Neural progenitor cell (in vitro differentiated cells): ENCODE measurements at regions not wholly inside any gene's neighbourhood (a gene's known extent, or its start where the extent isn't known, plus 50 kb on each side); places are given as distances from the start of the nearest gene placed in this dataset.

Experiments
- EZH2 ChIP-seq: fragments of 200-600 bp; sonication (generic); IDR thresholded peaks from 2 replicates; pipeline ENCODE4 v1.6.1; 2017; ENCODE audit warnings: antibody characterized with exemption, mild to moderate bottlenecking, moderate library complexity
- EZH2phosphoT487 ChIP-seq: fragments of 200-600 bp; sonication (generic); IDR thresholded peaks from 2 replicates; pipeline ENCODE4 v1.6.1; 2017; ENCODE audit warnings: antibody characterized with exemption
- TF ChIP-seq, protein P1 (sequence below): fragments of 200-600 bp; sonication (generic); IDR thresholded peaks from 2 replicates; pipeline ENCODE4 v1.5.1; 2017; ENCODE audit warnings: antibody characterized with exemption, mild to moderate bottlenecking

DNA sequence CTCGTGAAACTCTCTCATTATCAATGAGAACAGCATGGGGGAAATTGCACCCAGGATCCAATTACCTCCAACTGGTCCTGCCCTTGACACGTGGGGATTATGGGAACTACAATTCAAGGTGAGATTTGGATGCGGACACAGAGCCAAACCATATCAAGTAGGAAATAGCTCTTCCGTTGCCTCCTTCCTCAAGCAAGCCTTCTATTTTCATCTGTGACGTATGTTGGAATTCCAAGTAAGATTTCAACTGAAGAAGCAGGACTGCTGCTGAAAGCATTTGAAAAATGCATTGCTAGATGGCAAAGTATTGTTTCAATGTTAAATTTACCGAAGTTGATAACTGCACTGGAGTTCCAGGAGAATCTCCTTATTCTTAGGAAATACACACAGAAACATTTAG, 178.1 kb upstream of the GALNT17 start:
- TF ChIP-seq, protein P1, sequence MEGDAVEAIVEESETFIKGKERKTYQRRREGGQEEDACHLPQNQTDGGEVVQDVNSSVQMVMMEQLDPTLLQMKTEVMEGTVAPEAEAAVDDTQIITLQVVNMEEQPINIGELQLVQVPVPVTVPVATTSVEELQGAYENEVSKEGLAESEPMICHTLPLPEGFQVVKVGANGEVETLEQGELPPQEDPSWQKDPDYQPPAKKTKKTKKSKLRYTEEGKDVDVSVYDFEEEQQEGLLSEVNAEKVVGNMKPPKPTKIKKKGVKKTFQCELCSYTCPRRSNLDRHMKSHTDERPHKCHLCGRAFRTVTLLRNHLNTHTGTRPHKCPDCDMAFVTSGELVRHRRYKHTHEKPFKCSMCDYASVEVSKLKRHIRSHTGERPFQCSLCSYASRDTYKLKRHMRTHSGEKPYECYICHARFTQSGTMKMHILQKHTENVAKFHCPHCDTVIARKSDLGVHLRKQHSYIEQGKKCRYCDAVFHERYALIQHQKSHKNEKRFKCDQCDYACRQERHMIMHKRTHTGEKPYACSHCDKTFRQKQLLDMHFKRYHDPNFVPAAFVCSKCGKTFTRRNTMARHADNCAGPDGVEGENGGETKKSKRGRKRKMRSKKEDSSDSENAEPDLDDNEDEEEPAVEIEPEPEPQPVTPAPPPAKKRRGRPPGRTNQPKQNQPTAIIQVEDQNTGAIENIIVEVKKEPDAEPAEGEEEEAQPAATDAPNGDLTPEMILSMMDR: no peak
- no peak for TF ChIP-seq EZH2
- TF ChIP-seq EZH2phosphoT487: no peak
